HK-2 (cell line): ENCODE measurements at regions not wholly inside any gene's neighbourhood (a gene's known extent, or its start where the extent isn't known, plus 50 kb on each side); places are given as distances from the start of the nearest gene placed in this dataset.

Source experiments
- DNase-seq: peaks from one replicate; pipeline ENCODE4 v3.0.0-alpha.2; 2018; ENCODE audit not compliant: unreplicated experiment

GRCh38 chr3:74564560-74564959 is 49.9 kb downstream of the CNTN3 start:
- DNase-seq, result no peak

- no peak for DNase-seq
Observed at GRCh38 chr3:74562558-74563269, 51.7 kb downstream of the CNTN3 start.

GRCh38 chr3:74561881-74562280 is 52.6 kb downstream of the CNTN3 start:
- no peak for DNase-seq

GRCh38 chr3:74559261-74559660 is 55.2 kb downstream of the CNTN3 start:
- DNase-seq, result no peak

- DNase-seq, result no peak
Observed at GRCh38 chr3:74550686-74551085, 63.8 kb downstream of the CNTN3 start.

GRCh38 chr3:74546426-74546825 is 68.0 kb downstream of the CNTN3 start:
- no peak for DNase-seq

- no peak for DNase-seq
Observed at GRCh38 chr3:74542441-74542840, 72.0 kb downstream of the CNTN3 start.

GRCh38 chr3:74539876-74540275 is 74.6 kb downstream of the CNTN3 start:
- no peak for DNase-seq

- no peak for DNase-seq
Observed at GRCh38 chr3:74538669-74539068, 75.8 kb downstream of the CNTN3 start.

GRCh38 chr3:74537857-74538256 is 76.6 kb downstream of the CNTN3 start:
- no peak for DNase-seq

- DNase-seq, result no peak
Observed at GRCh38 chr3:74537164-74537563, 77.3 kb downstream of the CNTN3 start.

- DNase-seq, result no peak
Observed at GRCh38 chr3:74535281-74535680, 79.2 kb downstream of the CNTN3 start.

- DNase-seq, result no peak
Observed at GRCh38 chr3:74534611-74535010, 79.8 kb downstream of the CNTN3 start.

- DNase-seq, result no peak
Observed at GRCh38 chr3:74532446-74532845, 82.0 kb downstream of the CNTN3 start.

- DNase-seq, result no peak
Observed at GRCh38 chr3:74531491-74531890, 83.0 kb downstream of the CNTN3 start.

GRCh38 chr3:74529145-74529544 is 85.3 kb downstream of the CNTN3 start:
- no peak for DNase-seq

GRCh38 chr3:74527566-74527965 is 86.9 kb downstream of the CNTN3 start:
- no peak for DNase-seq

GRCh38 chr3:74523811-74524210 is 90.6 kb downstream of the CNTN3 start:
- DNase-seq, result no peak

- no peak for DNase-seq
Observed at GRCh38 chr3:74520895-74521294, 93.6 kb downstream of the CNTN3 start.

GRCh38 chr3:74518610-74519009 is 95.8 kb downstream of the CNTN3 start:
- DNase-seq, result no peak

GRCh38 chr3:74516019-74516418 is 98.4 kb downstream of the CNTN3 start:
- DNase-seq, result no peak

GRCh38 chr3:74515451-74515850 is 99.0 kb downstream of the CNTN3 start:
- DNase-seq, result no peak

- no peak for DNase-seq
Observed at GRCh38 chr3:74511078-74511477, 103.4 kb downstream of the CNTN3 start.

GRCh38 chr3:74510261-74510818 is 104.1 kb downstream of the CNTN3 start:
- DNase-seq, result no peak
